ENCODE measurements at regions not wholly inside any gene's neighbourhood (a gene's known extent, or its start where the extent isn't known, plus 50 kb on each side); places are given as distances from the start of the nearest gene placed in this dataset.

DNA sequence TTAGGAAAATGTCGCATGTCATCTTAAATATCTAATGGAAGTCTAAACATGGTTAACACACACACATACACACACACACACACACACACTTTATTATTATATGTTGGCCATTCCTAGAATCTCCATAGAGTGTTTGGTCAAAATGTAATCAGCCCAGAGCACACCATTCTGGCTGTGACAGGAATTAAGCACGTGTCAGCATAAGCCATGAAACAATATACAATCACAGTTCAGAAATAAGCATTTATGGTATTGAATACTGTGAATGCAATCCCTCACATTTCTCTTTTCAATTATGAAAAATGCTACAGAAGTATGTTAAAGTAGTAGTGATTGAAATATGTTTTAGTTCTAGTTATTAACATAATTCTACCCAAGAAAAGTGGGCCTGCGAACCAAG lies 611.6 kb downstream of the PRELID2 start:
- no peak overlapping the region for H3K27ac Mint-ChIP-seq
- no peaks in the 10 kb centered on the region for H3K4me1 Mint-ChIP-seq
- no peak for ATAC-seq (replicated peaks)
- H3K27me3 Mint-ChIP-seq = no peaks in the 10 kb centered on the region
- no peaks in the 10 kb centered on the region for H3K9me3 Mint-ChIP-seq
- no peaks in the 10 kb centered on the region for H3K36me3 Mint-ChIP-seq (ENCODE audit: low read depth)
- no peak overlapping the region for H3K4me3 Mint-ChIP-seq

DNA sequence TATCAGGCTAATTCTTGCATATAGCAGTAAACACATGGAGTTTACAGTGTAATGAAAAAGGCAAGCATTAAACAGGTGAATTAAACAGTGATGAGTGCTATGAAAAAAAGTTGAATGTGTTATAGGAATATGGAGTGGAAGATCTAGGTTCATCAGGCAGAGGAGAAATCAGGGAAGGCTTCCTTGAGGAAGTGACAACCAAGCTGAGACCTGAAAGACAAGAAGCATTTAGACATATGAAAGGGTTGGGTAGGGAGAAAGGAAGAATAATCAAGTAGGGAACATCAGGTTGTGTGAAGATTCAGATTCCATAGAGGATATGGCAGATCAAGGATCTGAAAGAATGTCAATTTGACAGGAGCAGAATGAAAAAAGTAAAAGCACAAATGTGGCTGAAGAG lies 612.5 kb downstream of the PRELID2 start:
- no peak for ATAC-seq (replicated peaks)
- Mint-ChIP-seq H3K27ac (no peak overlapping the region), H3K4me3 (no peak overlapping the region), H3K27me3 (no peaks in the 10 kb centered on the region), H3K36me3 (ENCODE audit: low read depth) (no peaks in the 10 kb centered on the region), H3K4me1 (no peaks in the 10 kb centered on the region), H3K9me3 (no peaks in the 10 kb centered on the region)

DNA sequence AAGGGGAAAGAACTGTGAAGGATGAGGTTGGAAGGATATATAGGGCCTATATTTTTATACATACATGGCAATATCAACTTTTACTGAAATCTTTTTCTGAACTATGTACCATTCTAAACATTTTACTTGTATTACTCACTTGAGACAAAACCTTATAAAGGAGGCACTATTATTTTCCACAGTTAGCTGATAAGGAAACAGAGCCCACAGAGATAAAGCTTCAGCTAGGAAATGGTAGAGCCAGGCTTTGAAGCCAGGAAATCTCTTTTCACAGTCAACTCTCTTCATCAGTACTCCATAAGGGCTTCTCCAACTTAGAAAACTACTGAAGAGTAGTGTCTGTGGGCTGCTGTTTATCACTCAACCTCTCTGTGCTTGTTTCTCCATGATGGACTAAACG lies 613.7 kb downstream of the PRELID2 start:
- Mint-ChIP-seq H3K27me3 (no peaks in the 10 kb centered on the region), H3K36me3 (ENCODE audit: low read depth) (no peaks in the 10 kb centered on the region), H3K4me3 (no peak overlapping the region), H3K27ac (no peak overlapping the region), H3K9me3 (no peaks in the 10 kb centered on the region), H3K4me1 (no peaks in the 10 kb centered on the region)
- no peak for ATAC-seq (replicated peaks)

DNA sequence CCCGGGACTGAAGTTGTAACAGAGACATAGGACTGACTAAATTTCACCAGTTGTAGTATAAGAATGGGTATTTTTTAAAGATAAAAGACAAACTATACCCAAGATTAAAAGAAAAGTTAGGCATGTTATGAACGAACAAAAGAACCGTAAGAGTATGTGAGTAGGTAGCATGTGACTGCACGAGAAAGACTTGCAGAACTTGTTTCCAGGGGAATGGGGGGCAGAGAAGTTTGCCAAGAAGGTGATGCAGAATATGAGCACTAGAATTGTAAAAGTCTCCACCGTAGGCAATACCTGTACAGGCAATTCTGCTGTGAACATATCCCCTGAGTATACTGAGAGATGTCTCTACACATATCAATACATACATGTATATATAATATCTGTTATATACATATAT lies 614.7 kb downstream of the PRELID2 start:
- Mint-ChIP-seq H3K27me3 (no peaks in the 10 kb centered on the region), H3K36me3 (ENCODE audit: low read depth) (no peaks in the 10 kb centered on the region), H3K9me3 (no peaks in the 10 kb centered on the region)

DNA sequence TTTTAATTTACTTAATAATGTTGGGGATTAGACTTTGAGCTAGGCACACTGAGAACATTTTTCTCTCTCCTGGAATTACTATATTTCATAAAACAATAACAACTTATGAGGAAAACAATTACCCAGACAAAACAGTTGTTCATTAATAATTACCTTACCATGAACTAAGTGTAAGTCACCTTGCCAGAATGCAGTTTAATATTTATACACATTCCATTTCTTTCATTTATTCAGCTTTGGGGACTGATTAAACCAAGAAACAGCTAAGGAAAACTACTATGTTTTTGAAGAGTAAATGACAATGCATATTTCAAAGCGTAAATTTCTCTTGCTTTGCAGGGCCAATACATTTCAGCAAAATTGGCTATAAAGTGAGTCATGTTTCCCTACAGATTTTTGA lies 616.2 kb downstream of the PRELID2 start:
- no peak overlapping the region for H3K27ac Mint-ChIP-seq
- no peak for ATAC-seq (replicated peaks)
- no peaks in the 10 kb centered on the region for H3K4me1 Mint-ChIP-seq
- H3K27me3 Mint-ChIP-seq = no peaks in the 10 kb centered on the region
- no peaks in the 10 kb centered on the region for H3K36me3 Mint-ChIP-seq (ENCODE audit: low read depth)
- H3K4me3 Mint-ChIP-seq = no peak overlapping the region
- H3K9me3 Mint-ChIP-seq = peaks cover 9% of the 10 kb centered on the region

More for the DNA sequence above, 614.7 kb downstream of the PRELID2 start:
- Mint-ChIP-seq H3K27ac (no peak overlapping the region), H3K4me3 (no peak overlapping the region), H3K4me1 (no peaks in the 10 kb centered on the region)
- ATAC-seq (replicated peaks) = no peak

DNA sequence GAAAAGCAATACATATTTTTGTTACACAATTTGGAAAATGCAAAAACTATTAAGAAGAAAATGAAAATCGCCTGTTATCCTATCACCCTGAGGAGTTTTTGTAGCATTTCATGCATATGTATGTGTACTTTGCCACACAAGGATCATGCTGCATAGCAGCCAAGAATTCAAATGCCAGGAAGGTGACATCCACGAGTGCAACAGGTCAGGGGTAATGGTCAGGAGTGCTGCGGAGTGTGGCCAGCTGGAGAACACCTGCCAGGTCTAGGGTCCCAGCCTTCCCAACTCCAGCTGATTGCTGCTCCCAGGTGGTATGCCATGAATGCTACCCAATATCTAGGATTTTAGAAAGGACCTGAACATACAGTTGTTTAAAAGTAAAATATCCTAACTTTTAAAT lies 617.1 kb downstream of the PRELID2 start:
- Mint-ChIP-seq H3K36me3 (ENCODE audit: low read depth) (no peaks in the 10 kb centered on the region), H3K27ac (no peak overlapping the region), H3K9me3 (peaks cover 9% of the 10 kb centered on the region), H3K27me3 (no peaks in the 10 kb centered on the region), H3K4me3 (no peak overlapping the region), H3K4me1 (no peaks in the 10 kb centered on the region)
- ATAC-seq (replicated peaks) = no peak

DNA sequence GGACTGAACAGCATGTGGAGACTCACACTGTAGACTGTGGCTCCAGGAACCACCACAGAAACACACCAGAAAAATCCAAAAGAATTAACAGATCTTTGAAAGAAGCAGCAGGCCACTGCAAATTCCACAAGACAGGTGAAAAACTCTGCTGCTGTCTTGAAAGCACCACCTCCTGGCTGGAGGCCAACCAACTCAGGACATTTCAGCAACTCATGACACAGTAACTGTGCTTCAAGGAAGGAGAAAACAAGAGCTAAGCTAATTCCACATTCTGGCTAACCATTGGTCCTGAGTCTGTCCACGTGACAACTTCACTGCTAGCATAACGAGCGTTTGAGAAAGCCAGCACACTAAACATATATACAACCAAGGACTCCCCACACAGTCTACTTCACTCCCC lies 625.1 kb downstream of the PRELID2 start:
- Mint-ChIP-seq H3K36me3 (ENCODE audit: low read depth) (no peaks in the 10 kb centered on the region), H3K27ac (no peak overlapping the region), H3K4me3 (no peak overlapping the region), H3K4me1 (no peaks in the 10 kb centered on the region), H3K9me3 (peaks cover 22% of the 10 kb centered on the region), H3K27me3 (no peaks in the 10 kb centered on the region)
- no peak for ATAC-seq (replicated peaks)

DNA sequence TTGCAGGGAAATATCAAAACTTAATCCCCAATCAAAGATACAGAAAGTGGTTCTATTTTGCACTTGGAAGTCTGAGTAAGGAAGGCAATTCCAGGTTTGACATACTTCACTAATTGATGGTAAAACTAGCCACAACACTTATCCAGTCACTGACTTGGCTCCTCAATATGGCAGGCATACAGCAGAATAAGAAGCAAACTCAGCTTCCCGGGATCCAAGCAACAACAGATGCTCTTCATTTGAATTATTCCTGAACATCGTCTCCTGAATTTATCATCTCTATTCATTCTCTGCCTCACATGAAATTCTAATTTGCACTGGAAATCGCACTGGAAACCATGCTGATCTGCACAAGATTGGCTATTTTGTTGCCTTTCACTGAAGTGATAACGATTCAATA lies 629.6 kb downstream of the PRELID2 start:
- Mint-ChIP-seq H3K4me3 (no peak overlapping the region), H3K36me3 (ENCODE audit: low read depth) (no peaks in the 10 kb centered on the region), H3K27ac (no peak overlapping the region), H3K9me3 (peaks cover 7% of the 10 kb centered on the region), H3K4me1 (no peaks in the 10 kb centered on the region), H3K27me3 (no peaks in the 10 kb centered on the region)
- ATAC-seq (replicated peaks) = no peak

DNA sequence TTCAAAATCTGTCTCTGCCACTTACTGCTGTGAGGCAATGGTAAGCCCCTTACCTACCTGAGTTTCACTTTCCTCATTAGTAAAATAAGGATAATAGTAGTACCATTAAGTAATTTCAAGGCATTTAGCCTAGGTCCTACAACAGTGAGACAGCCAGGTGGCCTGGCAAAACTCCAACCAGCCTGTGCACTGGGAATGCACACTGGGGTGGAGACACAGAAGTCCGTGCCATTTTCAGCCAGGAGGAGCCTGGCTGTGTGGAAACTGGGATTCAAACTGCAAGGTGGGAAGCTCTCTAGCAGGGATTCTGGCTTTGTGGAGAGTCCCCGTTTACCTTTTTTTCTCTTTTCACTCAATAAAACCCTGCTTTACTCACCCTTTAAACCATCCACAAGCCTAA lies 630.4 kb downstream of the PRELID2 start:
- Mint-ChIP-seq H3K36me3 (ENCODE audit: low read depth) (no peaks in the 10 kb centered on the region), H3K27ac (no peak overlapping the region), H3K4me3 (no peak overlapping the region), H3K9me3 (peaks cover 4% of the 10 kb centered on the region), H3K27me3 (no peaks in the 10 kb centered on the region), H3K4me1 (no peaks in the 10 kb centered on the region)
- ATAC-seq (replicated peaks) = no peak

DNA sequence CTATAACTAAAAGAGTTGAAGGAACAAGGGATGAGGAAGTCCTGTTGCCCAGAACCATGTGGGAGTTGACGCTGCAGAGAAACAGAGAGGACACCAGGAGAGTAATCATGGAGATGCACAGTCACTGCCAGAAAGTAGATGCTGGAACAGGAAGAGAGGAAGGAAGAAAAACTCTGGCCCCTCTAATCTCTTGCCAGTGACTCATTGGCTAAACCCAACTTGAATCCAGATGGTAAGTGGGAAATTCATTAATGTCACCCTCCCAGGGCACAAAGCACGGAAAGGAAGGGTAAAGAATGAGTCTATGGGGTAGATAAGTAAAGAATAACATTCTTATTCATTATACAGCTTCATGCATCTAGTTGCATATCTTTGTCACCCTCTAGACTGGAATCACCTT lies 631.9 kb downstream of the PRELID2 start:
- no peak for ATAC-seq (replicated peaks)
- peaks cover 4% of the 10 kb centered on the region for H3K9me3 Mint-ChIP-seq
- no peaks in the 10 kb centered on the region for H3K36me3 Mint-ChIP-seq (ENCODE audit: low read depth)
- no peak overlapping the region for H3K4me3 Mint-ChIP-seq
- no peaks in the 10 kb centered on the region for H3K4me1 Mint-ChIP-seq
- no peak overlapping the region for H3K27ac Mint-ChIP-seq
- H3K27me3 Mint-ChIP-seq = no peaks in the 10 kb centered on the region

DNA sequence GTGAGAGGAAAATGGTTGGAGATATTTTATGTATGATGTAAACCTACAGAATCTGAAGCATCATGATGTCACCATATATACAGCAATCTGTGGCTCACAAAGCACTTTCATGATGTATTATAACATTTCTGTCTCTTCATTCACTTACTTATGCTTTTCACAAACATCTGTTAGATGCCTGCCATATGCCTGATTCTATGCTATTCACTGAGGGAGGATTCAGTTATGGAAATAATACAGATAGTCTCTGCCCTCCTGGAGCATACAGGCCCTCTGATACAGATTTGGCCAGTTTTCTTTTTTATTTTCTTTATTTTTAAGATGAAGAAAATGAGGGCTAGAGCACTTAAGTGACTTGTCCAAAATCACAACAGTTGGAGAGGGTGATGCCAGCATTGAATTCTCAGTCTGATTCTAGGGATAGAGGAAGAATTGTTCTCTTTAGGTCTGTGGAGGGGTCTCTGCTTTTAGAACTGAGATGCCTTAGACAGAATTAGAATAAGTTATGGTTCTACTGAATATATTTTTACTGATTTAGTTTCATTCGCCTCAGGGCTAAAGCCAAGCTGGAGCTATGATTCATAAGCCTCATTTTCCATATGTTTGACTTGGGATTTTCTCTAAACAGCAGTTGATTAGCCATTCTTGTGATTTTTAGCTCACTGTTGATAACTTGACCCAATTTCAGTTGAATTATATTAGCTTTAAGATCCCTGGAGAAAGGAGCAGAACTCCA lies 636.4 kb downstream of the PRELID2 start:
- ATAC-seq (replicated peaks) = no peak
- H3K36me3 Mint-ChIP-seq (ENCODE audit: low read depth) = no peaks in the 10 kb centered on the region

DNA sequence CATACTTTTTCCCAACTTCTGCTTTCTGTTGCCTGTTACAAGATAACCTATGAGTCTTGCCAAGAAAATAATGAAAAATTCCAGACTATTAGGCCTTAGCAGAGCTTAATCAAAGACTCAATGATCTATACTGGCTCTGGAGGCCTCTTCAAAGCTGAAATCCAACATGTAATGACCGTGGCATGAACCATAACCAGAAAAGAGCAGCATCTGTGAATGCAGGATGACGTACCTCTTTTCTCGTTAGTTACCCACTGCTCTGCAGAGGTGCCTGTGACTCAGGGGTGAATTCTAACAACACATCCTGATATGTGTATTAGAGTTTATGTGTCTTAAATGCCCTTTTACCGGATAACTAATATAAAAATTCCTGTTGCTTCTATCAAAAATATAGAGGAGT lies 645.4 kb downstream of the PRELID2 start:
- Mint-ChIP-seq H3K4me1 (no peaks in the 10 kb centered on the region), H3K27ac (no peak overlapping the region), H3K9me3 (peaks cover 20% of the 10 kb centered on the region), H3K27me3 (no peaks in the 10 kb centered on the region), H3K4me3 (no peak overlapping the region), H3K36me3 (ENCODE audit: low read depth) (no peaks in the 10 kb centered on the region)
- ATAC-seq (replicated peaks) = no peak

More for the DNA sequence above, 636.4 kb downstream of the PRELID2 start:
- H3K4me3 Mint-ChIP-seq = no peak overlapping the region
- H3K27me3 Mint-ChIP-seq = no peaks in the 10 kb centered on the region
- no peaks in the 10 kb centered on the region for H3K4me1 Mint-ChIP-seq
- H3K27ac Mint-ChIP-seq = no peak overlapping the region
- peaks cover 4% of the 10 kb centered on the region for H3K9me3 Mint-ChIP-seq

DNA sequence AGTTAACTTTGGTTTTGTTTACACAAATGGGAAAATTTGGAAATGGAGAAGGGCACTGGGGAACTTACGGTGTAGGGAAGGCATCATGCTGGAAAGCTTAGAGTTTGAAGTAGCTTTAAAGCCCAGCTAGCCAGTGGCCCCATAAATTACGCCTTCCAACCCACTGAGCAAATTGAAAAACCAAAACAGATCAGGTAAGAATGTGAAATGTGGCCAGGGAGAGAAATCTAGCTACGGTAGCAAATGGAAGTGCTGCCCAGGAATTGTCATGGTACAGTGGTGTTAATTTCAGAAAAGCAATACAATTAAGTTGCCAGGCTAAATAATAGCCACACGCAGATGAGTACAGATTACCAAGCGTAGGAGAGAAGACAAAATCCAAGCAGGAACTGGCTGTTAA lies 654.8 kb downstream of the PRELID2 start:
- Mint-ChIP-seq H3K9me3 (peaks cover 9% of the 10 kb centered on the region), H3K27me3 (no peaks in the 10 kb centered on the region), H3K27ac (no peak overlapping the region), H3K4me3 (no peak overlapping the region), H3K4me1 (no peaks in the 10 kb centered on the region), H3K36me3 (ENCODE audit: low read depth) (no peaks in the 10 kb centered on the region)
- ATAC-seq (replicated peaks) = no peak

DNA sequence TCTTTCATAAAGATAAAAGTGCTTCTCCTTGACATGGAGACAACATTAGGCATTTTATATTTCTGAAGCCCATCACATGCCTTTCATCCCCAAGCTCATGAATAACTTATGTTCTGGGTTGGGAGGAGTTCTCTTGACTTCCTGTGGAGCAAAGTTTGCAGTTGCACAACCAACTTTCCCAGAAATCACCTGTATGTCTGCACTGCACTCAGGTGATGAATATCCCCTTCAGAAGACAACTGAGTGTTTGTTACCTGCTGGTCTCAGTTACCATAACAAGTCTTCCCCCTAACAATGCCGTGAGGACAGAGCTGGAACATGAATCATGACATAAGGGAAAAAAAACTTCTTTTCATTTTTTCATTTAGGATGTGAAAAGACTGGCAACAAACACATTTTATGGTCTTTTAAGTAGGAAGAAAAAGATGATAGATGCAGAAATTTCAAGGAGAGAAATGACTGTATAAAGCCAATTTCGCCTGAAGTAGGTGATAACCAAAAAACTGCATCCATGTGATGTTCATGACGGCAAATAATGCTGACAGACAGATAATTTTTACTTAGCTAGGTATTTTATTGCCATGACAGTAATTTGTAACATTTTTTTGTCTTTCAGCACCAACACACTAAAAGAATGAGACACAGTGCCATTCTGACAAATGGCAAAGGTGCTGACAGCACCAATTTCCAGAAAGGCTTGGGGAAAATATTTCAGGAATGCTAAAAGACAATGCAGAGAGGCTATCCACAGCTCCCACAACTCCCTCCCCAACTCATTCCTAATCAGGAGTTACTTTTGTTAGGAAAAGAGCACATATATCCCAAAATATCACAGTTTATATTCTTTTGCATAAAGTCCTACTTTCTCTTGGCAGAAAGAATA lies 656.3 kb downstream of the PRELID2 start:
- no peak overlapping the region for H3K4me3 Mint-ChIP-seq
- H3K36me3 Mint-ChIP-seq (ENCODE audit: low read depth) = no peaks in the 10 kb centered on the region
- no peaks in the 10 kb centered on the region for H3K4me1 Mint-ChIP-seq
- no peak overlapping the region for H3K27ac Mint-ChIP-seq
- H3K9me3 Mint-ChIP-seq = peaks cover 8% of the 10 kb centered on the region
- ATAC-seq (replicated peaks) = no peak
- no peaks in the 10 kb centered on the region for H3K27me3 Mint-ChIP-seq

DNA sequence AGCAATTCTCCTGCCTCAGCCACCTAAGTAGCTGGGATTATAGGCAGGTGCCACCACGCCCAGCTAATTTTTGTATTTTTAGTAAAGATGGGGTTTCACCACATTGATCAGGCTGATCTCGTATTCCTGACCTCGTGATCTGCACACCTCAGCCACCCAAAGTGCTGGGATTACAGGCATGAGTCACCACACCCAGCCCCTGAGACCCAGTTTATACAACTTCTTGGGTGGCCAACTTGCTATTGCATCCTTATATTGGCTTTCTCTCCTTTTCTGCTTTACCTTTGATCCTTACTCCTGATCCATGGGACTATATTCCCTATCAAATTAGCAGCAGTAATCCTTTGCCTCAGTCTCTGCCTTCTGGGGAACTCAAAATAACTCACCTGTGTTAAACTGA lies 659.1 kb downstream of the PRELID2 start:
- Mint-ChIP-seq H3K27ac (no peak overlapping the region), H3K9me3 (peaks cover 8% of the 10 kb centered on the region), H3K4me1 (no peaks in the 10 kb centered on the region), H3K27me3 (no peaks in the 10 kb centered on the region), H3K36me3 (ENCODE audit: low read depth) (no peaks in the 10 kb centered on the region), H3K4me3 (no peak overlapping the region)
- no peak for ATAC-seq (replicated peaks)

Data from activated T-helper 17 cell treated with anti-CD3 and anti-CD28 coated beads, Interleukin-2, amount 50 U/mL, for 72 hours (primary cell).